Limb (tissue), 2 donors: ENCODE measurements at regions not wholly inside any gene's neighbourhood (a gene's known extent, or its start where the extent isn't known, plus 50 kb on each side); places are given as distances from the start of the nearest gene placed in this dataset.
"Not testable (repeated sequence)": the region's sequence is repeated elsewhere in the genome, so short reads cannot be mapped to it uniquely, and the experiment has no call there.

Experiments
- DNase-seq, 2 donors: peaks; one replicate each; pipeline ENCODE4 v3.0.0-alpha.2; 2016; ENCODE audit errors: extremely low spot score in 2 of 2

GRCh38 chr13:63873936-63874335 lies 2458.3 kb upstream of the PCDH20 start:
- DNase-seq = no peak

DNA sequence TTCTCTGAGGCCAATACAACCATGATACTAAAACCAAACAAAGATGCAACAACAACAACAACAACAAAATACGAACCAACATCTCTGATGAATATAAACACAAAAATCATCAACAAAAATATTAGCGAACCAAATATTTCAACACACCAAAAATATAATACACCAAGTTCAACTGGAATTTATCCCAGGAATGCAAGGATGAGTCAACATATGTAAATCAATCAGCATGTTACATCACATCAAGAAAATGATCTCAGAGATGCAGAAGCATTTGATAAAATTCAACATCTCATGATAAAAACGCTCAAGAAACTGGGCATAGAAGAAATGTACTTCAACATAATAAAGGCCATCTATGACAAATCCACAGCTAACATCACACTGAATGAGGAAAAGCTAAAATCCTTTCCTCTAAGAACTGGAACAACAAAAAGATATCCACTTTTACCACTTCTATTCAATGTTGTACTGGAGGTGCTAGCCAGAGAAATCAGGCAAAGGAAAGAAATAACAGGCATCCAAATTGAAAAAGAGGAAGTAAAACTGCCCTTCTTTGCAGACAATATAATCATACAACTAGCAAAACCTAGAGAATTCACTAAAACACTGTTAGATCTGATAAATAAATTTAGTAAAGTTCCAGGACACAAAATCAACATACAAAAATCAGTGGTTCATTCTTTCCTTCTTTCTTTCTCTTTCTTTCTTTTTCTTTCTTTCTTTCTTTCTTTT lies 2448.7 kb upstream of the PCDH20 start:
- no peak for DNase-seq

GRCh38 chr13:63855457-63856118 lies 2439.9 kb upstream of the PCDH20 start:
- no peak for DNase-seq

- DNase-seq = no peak
These were observed 2438.2 kb upstream of the PCDH20 start for GRCh38 chr13:63853816-63854215.

DNA sequence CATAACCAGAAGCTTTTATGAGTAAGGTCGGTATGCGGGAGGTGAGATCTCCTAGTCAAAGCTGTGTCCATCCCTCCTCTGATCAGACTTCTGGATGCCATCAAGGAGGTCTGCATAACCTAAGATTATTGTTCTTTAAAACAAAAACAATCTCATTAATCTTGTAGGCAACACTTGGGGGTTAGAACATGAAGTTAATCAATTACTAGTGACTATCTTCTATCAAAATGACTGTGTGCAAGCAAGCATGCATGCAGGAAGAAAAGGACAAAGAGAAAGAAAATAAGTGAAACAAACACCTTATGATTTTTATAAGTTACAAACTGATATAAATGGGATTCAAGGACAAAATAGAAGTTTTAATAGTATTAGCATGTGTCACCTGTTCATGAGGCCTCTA lies 2435.9 kb upstream of the PCDH20 start:
- DNase-seq = no peak

DNA sequence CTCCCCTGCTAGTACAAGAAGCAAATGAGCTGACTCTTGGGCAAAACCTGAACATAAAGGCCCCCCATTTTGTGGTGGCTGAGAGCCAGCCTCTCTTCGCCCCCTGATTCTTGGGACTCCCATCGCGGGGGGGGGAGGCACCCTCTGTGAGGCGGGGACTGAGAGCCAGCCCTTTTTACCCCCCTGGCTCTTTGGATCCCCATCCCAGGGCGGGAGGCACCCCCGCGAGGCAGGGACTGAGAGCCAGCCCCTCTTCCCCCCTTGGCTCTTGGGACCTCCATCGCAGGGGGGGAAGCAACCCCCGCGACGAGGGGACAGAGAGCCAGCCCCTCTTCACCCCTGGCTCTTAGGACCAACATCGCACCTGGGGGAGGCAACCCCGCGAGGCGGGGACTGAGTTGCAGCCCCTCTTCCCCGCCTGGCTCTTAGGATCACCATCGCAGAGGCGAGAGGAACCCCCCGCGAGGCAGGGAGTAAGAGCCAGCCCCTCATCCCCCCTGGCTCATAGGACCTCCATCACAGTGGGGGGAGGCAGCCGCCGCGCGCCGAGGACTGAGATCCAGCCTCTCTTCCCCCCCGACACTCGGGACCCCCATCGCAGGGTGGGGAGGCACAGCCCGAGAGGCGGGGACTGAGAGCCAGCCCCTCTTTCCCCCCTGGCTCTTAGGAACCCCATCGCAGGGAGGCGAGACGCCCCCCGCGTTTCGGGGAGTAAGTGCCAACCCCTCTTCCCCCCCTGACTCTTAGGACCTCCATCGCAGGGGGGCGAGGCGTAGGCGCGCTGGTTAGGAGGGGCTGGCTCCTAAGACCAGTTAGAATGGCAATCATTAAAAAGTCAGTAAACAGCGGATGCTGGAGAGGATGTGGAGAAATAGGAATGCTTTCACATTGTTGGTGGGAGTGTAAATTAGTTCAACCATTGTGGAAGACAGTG lies 2428.4 kb upstream of the PCDH20 start:
- no peak for DNase-seq

GRCh38 chr13:63842102-63842501 lies 2426.5 kb upstream of the PCDH20 start:
- DNase-seq = no peak

DNA sequence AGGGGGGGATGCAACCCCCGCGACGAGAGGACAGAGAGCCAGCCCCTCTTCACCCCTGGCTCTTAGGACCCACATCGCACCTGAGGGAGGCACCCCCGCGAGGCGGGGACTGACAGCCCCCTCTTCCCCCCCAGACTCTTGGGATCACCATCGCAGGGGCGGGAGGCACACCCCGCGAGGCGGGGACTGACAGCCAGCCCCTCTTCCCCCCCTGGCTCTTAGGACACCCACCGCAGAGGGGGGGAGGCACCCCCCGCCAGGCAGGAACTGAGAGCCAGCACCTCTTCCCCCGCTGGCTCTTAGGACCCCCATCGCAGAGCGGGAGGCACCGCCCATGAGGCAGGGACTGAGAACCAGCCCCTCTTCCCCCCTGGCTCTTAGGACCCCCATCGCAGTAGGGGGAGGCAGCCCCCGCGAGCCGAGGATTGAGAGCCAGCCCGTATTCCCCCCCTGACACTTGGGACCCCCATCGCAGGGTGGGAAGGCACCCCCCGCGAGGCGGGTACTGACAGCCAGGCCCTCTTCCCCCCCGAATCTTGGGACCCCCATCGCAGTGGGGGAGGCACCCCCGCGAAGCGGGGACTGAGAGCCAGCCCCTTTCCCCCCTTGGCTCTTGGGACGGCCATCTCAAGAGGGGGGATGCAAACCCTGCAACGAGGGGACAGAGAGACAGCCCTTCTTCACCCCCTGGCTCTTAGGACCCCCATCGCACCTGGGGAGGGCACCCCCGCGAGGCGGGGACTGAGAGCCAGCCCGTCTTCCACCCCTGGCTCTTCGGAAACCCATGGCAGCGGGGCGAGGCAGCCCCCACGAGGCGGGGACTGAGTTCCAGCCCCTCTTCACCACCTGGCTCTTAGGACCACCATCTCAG lies 2425.1 kb upstream of the PCDH20 start:
- DNase-seq = no peak

- no peak for DNase-seq
These were observed 2422.9 kb upstream of the PCDH20 start for GRCh38 chr13:63838366-63839110.

GRCh38 chr13:63837701-63838100 lies 2422.1 kb upstream of the PCDH20 start:
- not testable (repeated sequence) for DNase-seq

GRCh38 chr13:63829609-63830008 lies 2414.0 kb upstream of the PCDH20 start:
- DNase-seq = not testable (repeated sequence)

DNA sequence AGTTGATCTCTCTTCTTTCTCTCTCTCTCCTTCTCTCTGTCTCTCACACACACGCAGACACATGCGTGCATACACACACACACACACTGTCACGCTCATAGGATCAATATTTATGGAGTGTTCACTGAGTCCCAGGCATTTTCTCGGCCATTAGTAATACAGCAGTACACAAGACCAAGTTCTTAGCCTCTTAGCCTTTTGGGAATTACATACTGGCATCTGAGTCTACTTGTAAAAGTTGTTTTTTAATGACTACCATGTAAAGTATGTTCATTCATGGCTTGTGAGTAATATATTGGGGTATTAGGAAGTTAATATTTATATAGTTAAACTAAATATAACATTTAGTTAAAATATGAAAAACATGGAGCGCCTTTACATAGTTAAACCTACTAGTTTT lies 2406.1 kb upstream of the PCDH20 start:
- not testable (repeated sequence) for DNase-seq

DNA sequence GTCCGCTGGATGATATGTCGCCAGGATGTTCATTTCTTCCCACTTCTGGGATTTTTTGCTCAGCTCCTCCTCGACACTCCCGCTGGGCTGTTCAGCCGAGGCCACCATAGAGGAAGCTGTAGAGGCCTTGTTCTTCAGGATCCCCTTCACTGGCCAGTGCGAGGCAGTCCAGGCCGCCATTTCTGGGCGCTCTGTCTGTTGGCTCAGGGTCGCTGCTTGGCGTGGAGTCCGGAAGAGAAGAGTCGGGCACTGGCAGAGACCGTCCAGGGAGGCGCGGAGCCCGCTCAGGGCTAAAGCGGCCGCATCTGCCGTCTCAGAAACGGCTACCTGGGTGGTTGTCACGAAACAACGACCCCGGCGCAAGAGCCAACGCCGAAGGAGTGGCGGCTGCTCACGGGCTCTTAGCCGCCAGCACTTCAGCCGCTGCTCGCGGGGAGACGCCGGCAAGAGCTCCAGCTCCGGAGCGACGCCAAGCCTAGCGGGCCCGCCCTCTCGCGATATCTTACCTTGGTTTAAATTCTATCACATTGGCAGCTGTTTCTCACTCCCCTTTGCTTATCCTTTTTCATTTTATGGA lies 2395.9 kb upstream of the PCDH20 start:
- not testable (repeated sequence) for DNase-seq

DNA sequence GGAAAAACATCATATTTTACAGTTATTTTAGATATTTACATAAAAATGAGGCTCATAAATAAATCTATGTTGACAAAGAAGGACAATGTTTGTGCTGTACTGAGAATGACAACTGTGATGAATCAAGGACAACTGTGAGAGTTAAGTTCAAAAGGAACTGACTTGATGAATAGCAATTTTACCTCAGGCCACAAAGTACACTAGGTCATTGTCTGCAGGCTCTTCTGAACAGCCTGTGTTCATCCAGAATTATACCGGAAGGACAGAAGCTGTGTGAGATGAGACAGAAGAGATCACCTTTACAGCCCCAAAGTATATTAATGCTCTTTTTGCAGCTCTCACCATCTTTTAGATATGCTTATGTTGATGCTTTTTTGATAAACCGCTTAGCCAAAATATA lies 2375.5 kb upstream of the PCDH20 start:
- DNase-seq = not testable (repeated sequence)

DNA sequence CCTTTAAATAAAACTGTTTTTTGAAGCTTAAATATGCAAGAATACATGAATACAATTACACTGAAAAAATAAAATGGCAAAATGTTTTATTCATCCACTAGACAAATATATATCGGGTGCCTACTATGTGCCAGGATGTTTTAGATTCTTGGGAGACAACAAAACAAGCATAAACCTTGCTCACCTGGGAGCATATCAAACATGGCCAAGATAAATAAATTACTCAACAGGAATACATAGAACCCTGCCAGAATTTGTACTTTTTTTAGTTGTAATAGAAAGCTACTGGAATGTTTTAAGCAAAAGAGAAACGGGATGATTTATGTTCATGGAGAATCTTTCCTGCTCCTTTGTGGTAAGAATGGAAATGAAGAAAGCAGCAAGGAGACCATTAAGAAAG lies 2358.5 kb upstream of the PCDH20 start:
- no peak for DNase-seq

- no peak for DNase-seq
These were observed 2357.8 kb upstream of the PCDH20 start for GRCh38 chr13:63773476-63773875.

DNA sequence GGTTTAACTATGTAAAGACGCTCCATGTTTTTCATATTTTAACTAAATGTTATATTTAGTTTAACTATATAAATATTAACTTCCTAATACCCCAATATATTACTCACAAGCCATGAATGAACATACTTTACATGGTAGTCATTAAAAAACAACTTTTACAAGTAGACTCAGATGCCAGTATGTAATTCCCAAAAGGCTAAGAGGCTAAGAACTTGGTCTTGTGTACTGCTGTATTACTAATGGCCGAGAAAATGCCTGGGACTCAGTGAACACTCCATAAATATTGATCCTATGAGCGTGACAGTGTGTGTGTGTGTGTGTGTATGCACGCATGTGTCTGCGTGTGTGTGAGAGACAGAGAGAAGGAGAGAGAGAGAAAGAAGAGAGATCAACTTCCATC lies 2342.0 kb upstream of the PCDH20 start:
- DNase-seq = not testable (repeated sequence)

GRCh38 chr13:63749857-63750256 lies 2334.2 kb upstream of the PCDH20 start:
- not testable (repeated sequence) for DNase-seq

GRCh38 chr13:63741814-63742101 lies 2326.1 kb upstream of the PCDH20 start:
- DNase-seq = not testable (repeated sequence)
